Central memory CD8-positive, alpha-beta T cell (primary cell): ENCODE measurements at regions not wholly inside any gene's neighbourhood (a gene's known extent, or its start where the extent isn't known, plus 50 kb on each side); places are given as distances from the start of the nearest gene placed in this dataset.

ENCODE experiments used
- ATAC-seq: fragments of 150-1000 bp; cut with Tn5 transposase; replicated peaks from 2 replicates; pipeline ENCODE4 v1.10.0; 2022; ENCODE audit warnings: mild to moderate bottlenecking, moderate FRiP score, moderate number of reproducible peaks; ENCODE audit not compliant: poor library complexity, severe bottlenecking; ENCODE audit errors: extremely low read depth
- DNase-seq, 2 donors: peaks; one replicate each; pipeline ENCODE4 v3.0.0; 2021; ENCODE audit warnings: low spot score in 2 of 2
- H3K27ac Mint-ChIP-seq: one replicate; pipeline ENCODE4 v1.8.0; 2022; ENCODE audit warnings: low read depth, mild to moderate bottlenecking, moderate library complexity, mixed read lengths
- H3K27me3 Mint-ChIP-seq: one replicate; pipeline ENCODE4 v1.8.0; 2022; ENCODE audit warnings: mixed read lengths
- H3K36me3 Mint-ChIP-seq: one replicate; pipeline ENCODE4 v1.8.0; 2022; ENCODE audit warnings: mild to moderate bottlenecking, moderate library complexity, mixed read lengths; ENCODE audit not compliant: insufficient read depth
- H3K4me1 Mint-ChIP-seq: one replicate; pipeline ENCODE4 v1.8.0; 2022; ENCODE audit warnings: mixed read lengths
- H3K4me3 Mint-ChIP-seq: one replicate; pipeline ENCODE4 v1.8.0; 2022; ENCODE audit warnings: mild to moderate bottlenecking, moderate library complexity, mixed read lengths
- H3K9me3 Mint-ChIP-seq: one replicate; pipeline ENCODE4 v1.8.0; 2022; ENCODE audit warnings: mixed read lengths

GRCh38 chr3:21292971-21293370 is 458.0 kb downstream of the ZNF385D start:
- no peaks in the 10 kb centered on the region for H3K36me3 Mint-ChIP-seq
- ATAC-seq (no peak), DNase-seq (no peak)
- H3K27ac Mint-ChIP-seq, result no peak overlapping the region
- no peaks in the 10 kb centered on the region for H3K27me3 Mint-ChIP-seq
- H3K4me3 Mint-ChIP-seq, result no peak overlapping the region
- H3K9me3 Mint-ChIP-seq, result peaks cover 10% of the 10 kb centered on the region
- no peaks in the 10 kb centered on the region for H3K4me1 Mint-ChIP-seq

- no peaks in the 10 kb centered on the region for H3K36me3 Mint-ChIP-seq
- H3K9me3 Mint-ChIP-seq, result peaks cover 16% of the 10 kb centered on the region
- H3K27me3 Mint-ChIP-seq, result no peaks in the 10 kb centered on the region
- H3K4me3 Mint-ChIP-seq, result no peak overlapping the region
- no peak overlapping the region for H3K27ac Mint-ChIP-seq
- DNase-seq (no peak), ATAC-seq (no peak)
- no peaks in the 10 kb centered on the region for H3K4me1 Mint-ChIP-seq
Measured at GRCh38 chr3:21290557-21290956, 460.5 kb downstream of the ZNF385D start.

- DNase-seq (no peak), ATAC-seq (no peak)
- Mint-ChIP-seq H3K36me3 (no peaks in the 10 kb centered on the region), H3K9me3 (peaks cover 17% of the 10 kb centered on the region), H3K4me3 (no peak overlapping the region), H3K4me1 (no peaks in the 10 kb centered on the region), H3K27me3 (no peaks in the 10 kb centered on the region), H3K27ac (no peak overlapping the region)
Measured at GRCh38 chr3:21274079-21274571, 476.9 kb downstream of the ZNF385D start.

GRCh38 chr3:21273259-21274025 is 477.6 kb downstream of the ZNF385D start:
- Mint-ChIP-seq H3K27me3 (no peaks in the 10 kb centered on the region), H3K27ac (no peak overlapping the region)

GRCh38 chr3:21271606-21272016 is 479.4 kb downstream of the ZNF385D start:
- DNase-seq (no peak), ATAC-seq (peak; percentile 10)
- Mint-ChIP-seq H3K4me3 (no peak overlapping the region), H3K4me1 (no peaks in the 10 kb centered on the region), H3K9me3 (peaks cover 17% of the 10 kb centered on the region), H3K27me3 (no peaks in the 10 kb centered on the region), H3K27ac (no peak overlapping the region), H3K36me3 (no peaks in the 10 kb centered on the region)

More at GRCh38 chr3:21273259-21274025, 477.6 kb downstream of the ZNF385D start:
- ATAC-seq (no peak), DNase-seq (no peak)
- H3K9me3 Mint-ChIP-seq, result peaks cover 17% of the 10 kb centered on the region
- H3K4me3 Mint-ChIP-seq, result no peak overlapping the region
- H3K36me3 Mint-ChIP-seq, result no peaks in the 10 kb centered on the region
- H3K4me1 Mint-ChIP-seq, result no peaks in the 10 kb centered on the region

- Mint-ChIP-seq H3K4me3 (no peak overlapping the region), H3K27me3 (no peaks in the 10 kb centered on the region), H3K27ac (no peak overlapping the region), H3K9me3 (peaks cover 8% of the 10 kb centered on the region), H3K36me3 (no peaks in the 10 kb centered on the region), H3K4me1 (no peaks in the 10 kb centered on the region)
- DNase-seq (no peak), ATAC-seq (no peak)
Measured at GRCh38 chr3:21269882-21270281, 481.1 kb downstream of the ZNF385D start.

- Mint-ChIP-seq H3K27me3 (no peaks in the 10 kb centered on the region), H3K4me3 (no peak overlapping the region), H3K4me1 (no peaks in the 10 kb centered on the region), H3K36me3 (no peaks in the 10 kb centered on the region), H3K27ac (no peak overlapping the region), H3K9me3 (peaks cover 7% of the 10 kb centered on the region)
- no peak for DNase-seq
- no peak for ATAC-seq
Measured at GRCh38 chr3:21260507-21260906, 490.5 kb downstream of the ZNF385D start.

GRCh38 chr3:21259896-21260295 is 491.1 kb downstream of the ZNF385D start:
- no peak overlapping the region for H3K27ac Mint-ChIP-seq

GRCh38 chr3:21256932-21257331 is 494.1 kb downstream of the ZNF385D start:
- Mint-ChIP-seq H3K27ac (no peak overlapping the region), H3K4me1 (no peaks in the 10 kb centered on the region), H3K4me3 (no peak overlapping the region), H3K27me3 (no peaks in the 10 kb centered on the region), H3K36me3 (no peaks in the 10 kb centered on the region), H3K9me3 (peaks cover 12% of the 10 kb centered on the region)
- ATAC-seq (no peak), DNase-seq (no peak)

More at GRCh38 chr3:21259896-21260295, 491.1 kb downstream of the ZNF385D start:
- H3K27me3 Mint-ChIP-seq, result no peaks in the 10 kb centered on the region
- DNase-seq, result no peak
- no peaks in the 10 kb centered on the region for H3K36me3 Mint-ChIP-seq
- H3K4me1 Mint-ChIP-seq, result no peaks in the 10 kb centered on the region
- ATAC-seq, result no peak
- peaks cover 7% of the 10 kb centered on the region for H3K9me3 Mint-ChIP-seq
- no peak overlapping the region for H3K4me3 Mint-ChIP-seq

- no peak overlapping the region for H3K4me3 Mint-ChIP-seq
- no peak for ATAC-seq
- H3K4me1 Mint-ChIP-seq, result no peaks in the 10 kb centered on the region
- H3K27me3 Mint-ChIP-seq, result no peaks in the 10 kb centered on the region
- H3K27ac Mint-ChIP-seq, result no peak overlapping the region
- no peaks in the 10 kb centered on the region for H3K36me3 Mint-ChIP-seq
- H3K9me3 Mint-ChIP-seq, result peaks cover 16% of the 10 kb centered on the region
- DNase-seq, result no peak
Measured at GRCh38 chr3:21238661-21239060, 512.3 kb downstream of the ZNF385D start.

GRCh38 chr3:21237638-21238037 is 513.4 kb downstream of the ZNF385D start:
- no peak overlapping the region for H3K4me3 Mint-ChIP-seq
- no peak for ATAC-seq

GRCh38 chr3:21235491-21235890 is 515.5 kb downstream of the ZNF385D start:
- H3K4me3 Mint-ChIP-seq, result no peak overlapping the region
- no peak overlapping the region for H3K27ac Mint-ChIP-seq
- H3K36me3 Mint-ChIP-seq, result no peaks in the 10 kb centered on the region
- H3K9me3 Mint-ChIP-seq, result peaks cover 17% of the 10 kb centered on the region
- H3K4me1 Mint-ChIP-seq, result no peaks in the 10 kb centered on the region
- no peaks in the 10 kb centered on the region for H3K27me3 Mint-ChIP-seq
- DNase-seq, result no peak
- no peak for ATAC-seq

More at GRCh38 chr3:21237638-21238037, 513.4 kb downstream of the ZNF385D start:
- Mint-ChIP-seq H3K36me3 (no peaks in the 10 kb centered on the region), H3K27ac (no peak overlapping the region), H3K27me3 (no peaks in the 10 kb centered on the region), H3K4me1 (no peaks in the 10 kb centered on the region), H3K9me3 (peaks cover 15% of the 10 kb centered on the region)
- DNase-seq, result no peak

- no peak for DNase-seq
- no peaks in the 10 kb centered on the region for H3K27me3 Mint-ChIP-seq
- H3K9me3 Mint-ChIP-seq, result peaks cover 17% of the 10 kb centered on the region
- H3K4me3 Mint-ChIP-seq, result no peak overlapping the region
- no peak overlapping the region for H3K27ac Mint-ChIP-seq
- H3K36me3 Mint-ChIP-seq, result no peaks in the 10 kb centered on the region
- H3K4me1 Mint-ChIP-seq, result no peaks in the 10 kb centered on the region
- ATAC-seq, result no peak
Measured at GRCh38 chr3:21234933-21235332, 516.1 kb downstream of the ZNF385D start.
